Ovary (tissue), 3 donors: ENCODE measurements at regions not wholly inside any gene's neighbourhood (a gene's known extent, or its start where the extent isn't known, plus 50 kb on each side); places are given as distances from the start of the nearest gene placed in this dataset.

Experiments
- CTCF ChIP-seq, 3 donors: fragments of 450-650 bp in 2 of 3; fragments of 200-600 bp in 1 of 3; IDR thresholded peaks; one replicate each; pipeline versions ENCODE4 v1.5.1 to v1.8.0; 2016 to 2022; ENCODE audit warnings: antibody characterized with exemption in 3 of 3, mild to moderate bottlenecking in 1 of 3
- EP300 ChIP-seq: sonication (generic); formaldehyde crosslinking; IDR thresholded peaks from one replicate; pipeline ENCODE4 v1.6.1; 2017; ENCODE audit warnings: antibody characterized with exemption
- POLR2A ChIP-seq: fragments of 450-650 bp; IDR thresholded peaks from one replicate; pipeline ENCODE4 v1.6.1; 2017; ENCODE audit warnings: antibody characterized with exemption, mild to moderate bottlenecking, moderate library complexity
- donor health status: DM: no; HTN: no; CAD: no.

DNA sequence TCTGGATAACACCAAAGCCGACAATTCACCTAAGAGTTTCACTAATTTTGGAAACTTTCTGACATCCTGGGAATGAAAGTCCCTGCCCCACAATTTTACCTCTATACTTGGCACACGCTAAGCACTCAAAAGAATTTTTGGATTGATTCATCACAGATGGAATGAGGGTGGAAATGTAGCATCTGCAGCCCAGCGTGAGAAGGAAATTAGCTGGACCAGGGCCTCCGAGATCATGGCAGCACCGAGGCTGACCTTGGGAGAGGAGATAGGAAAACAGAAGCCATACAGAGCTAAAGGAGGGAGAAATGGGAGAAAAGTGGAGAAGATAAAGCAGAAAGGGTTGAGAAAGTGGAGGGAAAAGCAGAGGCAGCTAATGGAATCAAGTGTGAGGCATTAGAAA lies 606.6 kb upstream of the DPP6 start:
- TF ChIP-seq CTCF (IDR thresholded peaks at IDR 0.05) (no peak), POLR2A (no peak), EP300 (no peak)
